Right cardiac atrium (tissue), 5 donors: ENCODE measurements at regions not wholly inside any gene's neighbourhood (a gene's known extent, or its start where the extent isn't known, plus 50 kb on each side); places are given as distances from the start of the nearest gene placed in this dataset.
"Not testable (repeated sequence)": the region's sequence is repeated elsewhere in the genome, so short reads cannot be mapped to it uniquely, and the experiment has no call there.

Source experiments
- ATAC-seq, 2 donors: fragments of 200-7000 bp; cut with Tn5 transposase; one replicate each; pipeline versions ENCODE4 v1.8.0 to v1.9.1; 2020; ENCODE audit warnings: moderate library complexity in 2 of 2, mild to moderate bottlenecking in 1 of 2
- DNase-seq, 3 donors: peaks; one replicate each; pipeline ENCODE4 v3.0.0-alpha.2; 2020
- H3K27ac ChIP-seq: one replicate; pipeline ENCODE4 v1.5.1; 2013; ENCODE audit warnings: mild to moderate bottlenecking, low read length, control low read depth, moderate library complexity
- H3K27me3 ChIP-seq: one replicate; pipeline ENCODE4 v1.6.1; 2013; ENCODE audit not compliant: control insufficient read depth, insufficient read depth
- H3K4me1 ChIP-seq: one replicate; pipeline ENCODE4 v1.6.1; 2013; ENCODE audit warnings: low read length; ENCODE audit not compliant: control insufficient read depth, insufficient read depth
- H3K4me3 ChIP-seq: one replicate; pipeline ENCODE4 v1.5.1; 2013; ENCODE audit warnings: low read length, control low read depth
- H3K9me3 ChIP-seq: one replicate; pipeline ENCODE4 v1.6.1; 2013; ENCODE audit warnings: low read length; ENCODE audit not compliant: control insufficient read depth
- WGBS: extraction: QIAGEN DNeasy Blood & Tissue Kit; methylation state at CpG from one replicate; pipeline ENCODE4 v1.1.7; 2013; 5-methylcytosine and 5-hydroxymethylcytosine counted together
- intact Hi-C, 4 donors: fragments of 100-400 bp; cut with DNase I; formaldehyde crosslinking; loops; one replicate each; pipeline versions ENCODE4 v1.11.0 to v1.14.0; 2022 to 2023
- donor health status: healthy with polysubstance abuse.
- donor health status: DM: no; HTN: yes; CAD: no.
- donor health status: DM: no; HTN: no; CAD: no.
- donor health status: DM: no; HTN: yes; CAD: no; lungs with severe emphysema.
- donor health status: DM: yes; HTN: yes; CAD: no.

DNA sequence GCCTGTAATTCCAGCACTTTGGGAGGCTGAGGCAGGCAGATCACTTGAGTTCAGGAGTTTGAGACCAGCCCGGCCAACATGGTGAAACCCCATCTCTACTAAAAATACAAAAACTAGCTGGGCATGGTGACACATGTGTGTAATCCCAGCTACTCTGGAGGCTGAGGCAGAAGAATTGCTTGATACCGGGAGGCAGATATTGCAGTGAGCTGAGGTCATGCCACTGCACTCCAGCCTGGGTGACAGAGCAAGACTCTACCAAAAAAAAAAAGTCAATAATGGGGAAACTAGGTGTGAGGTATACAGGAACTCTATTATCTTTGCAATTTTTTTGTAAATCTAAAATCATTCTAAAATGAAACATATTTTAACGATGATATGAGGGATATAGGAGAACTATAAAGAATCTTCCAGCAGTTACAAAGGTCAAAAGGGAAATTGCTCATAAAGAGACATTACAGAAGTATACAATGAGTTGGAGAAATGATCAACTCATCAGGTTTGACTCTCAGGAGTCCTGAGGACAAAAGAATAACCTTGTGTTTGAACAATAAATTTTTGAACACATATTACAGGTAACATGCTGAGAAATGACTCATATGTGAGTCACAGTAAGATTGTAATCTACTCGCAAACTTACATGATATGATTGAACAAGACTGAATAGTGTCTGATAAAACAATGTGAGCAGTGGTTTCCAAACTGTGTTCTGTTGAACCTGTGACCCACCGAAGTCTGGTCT, 272.6 kb downstream of the FGFR2 start:
- no peaks in the 10 kb centered on the region for H3K27me3 ChIP-seq
- H3K9me3 ChIP-seq = no peaks in the 10 kb centered on the region
- no peak overlapping the region for H3K4me3 ChIP-seq
- WGBS = 84% methylated on average over 5 of the region's 5 CpGs
- ATAC-seq = no peak
- H3K4me1 ChIP-seq = no peaks in the 10 kb centered on the region
- intact Hi-C loops = no loop called here
- H3K27ac ChIP-seq = no peak overlapping the region
- DNase-seq = no peak

DNA sequence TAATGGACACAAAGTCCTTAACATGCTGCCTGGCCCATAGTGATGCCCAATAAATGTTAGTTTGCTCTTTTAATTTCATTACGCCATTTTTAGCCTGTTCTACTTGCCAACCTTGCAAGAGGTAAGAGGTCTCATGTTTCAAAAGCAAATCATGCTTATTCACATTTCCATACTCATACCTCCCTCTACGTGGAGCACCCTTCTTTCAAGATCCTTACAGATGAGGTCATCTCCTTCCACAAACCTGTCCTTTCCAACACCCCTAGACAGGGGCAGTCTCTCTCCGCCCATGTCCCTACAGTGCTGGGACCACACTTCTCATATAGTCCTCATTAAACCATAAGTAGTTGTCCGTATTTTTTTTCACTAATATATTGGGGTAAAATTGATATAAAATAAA, 271.3 kb downstream of the FGFR2 start:
- Histone ChIP-seq H3K4me1 (no peaks in the 10 kb centered on the region), H3K27me3 (no peaks in the 10 kb centered on the region), H3K4me3 (no peak overlapping the region), H3K9me3 (no peaks in the 10 kb centered on the region), H3K27ac (no peak overlapping the region)
- DNase-seq = no peak
- no peak for ATAC-seq
- WGBS = 88% methylated on average over 4 of the region's 4 CpGs
- intact Hi-C loops = no loop called here

DNA sequence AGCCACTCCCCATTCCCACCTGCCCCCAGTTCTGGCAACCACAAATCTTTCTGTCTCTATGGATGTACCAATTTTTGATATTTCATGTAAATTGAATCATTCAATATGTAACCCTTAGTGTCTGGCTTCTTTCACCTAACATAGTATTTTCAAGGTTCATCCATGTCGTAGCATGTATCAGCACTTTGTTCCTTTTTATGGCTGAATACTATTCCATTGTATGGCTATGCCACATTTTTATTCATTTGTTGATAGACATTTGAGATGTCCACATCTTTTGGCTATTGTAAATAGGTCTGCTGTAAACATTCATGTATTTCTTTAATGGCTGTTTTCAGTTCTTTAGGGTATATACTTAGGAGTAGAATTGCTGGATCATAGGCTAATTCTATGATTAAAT, 270.5 kb downstream of the FGFR2 start:
- H3K4me3 ChIP-seq = no peak overlapping the region
- intact Hi-C loops = no loop called here
- no peak overlapping the region for H3K27ac ChIP-seq
- DNase-seq = no peak
- 96% methylated on average over 1 of the region's 1 CpG for WGBS
- no peaks in the 10 kb centered on the region for H3K9me3 ChIP-seq
- H3K27me3 ChIP-seq = no peaks in the 10 kb centered on the region
- no peaks in the 10 kb centered on the region for H3K4me1 ChIP-seq
- no peak for ATAC-seq

DNA sequence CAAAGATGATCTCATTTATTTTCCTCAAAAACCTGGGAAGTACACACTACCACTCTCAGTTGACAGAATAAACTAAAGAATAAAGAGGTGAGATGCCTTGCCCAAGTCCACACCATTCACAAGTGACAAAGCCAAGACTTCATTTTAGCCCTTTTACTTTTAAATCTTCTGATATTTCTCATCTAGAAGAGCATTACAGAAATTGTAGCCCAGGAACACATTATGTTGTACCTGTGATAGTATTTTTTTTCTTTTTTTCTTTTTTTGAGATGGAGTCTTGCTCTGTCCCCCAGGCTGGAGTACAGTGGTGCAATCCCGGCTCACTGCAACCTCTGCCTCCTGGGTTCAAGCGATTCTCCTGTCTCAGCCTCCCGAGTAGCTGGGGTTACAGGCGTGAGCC, 268.6 kb downstream of the FGFR2 start:
- WGBS = 96% methylated on average over 4 of the region's 4 CpGs
- not testable (repeated sequence) for ATAC-seq

DNA sequence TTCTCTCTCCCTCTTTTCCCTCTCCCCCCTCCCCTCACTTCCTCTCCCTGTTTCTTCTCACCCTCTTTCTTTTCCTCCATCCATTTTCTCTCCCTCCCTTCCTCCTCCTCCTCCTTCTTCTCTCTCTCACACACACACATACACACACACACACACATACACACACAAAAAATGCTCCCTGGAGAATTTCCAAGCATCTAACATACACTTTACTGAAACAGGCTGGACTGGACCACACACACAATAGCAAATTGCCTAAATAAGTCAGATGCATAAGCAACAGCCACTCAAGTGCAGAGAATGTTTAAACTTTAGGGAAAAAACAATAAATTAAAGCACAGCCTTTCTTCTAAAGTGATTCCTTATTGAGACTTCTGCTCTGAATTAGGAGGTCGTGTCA, 267.7 kb downstream of the FGFR2 start:
- DNase-seq = no peak
- WGBS = 59% methylated on average over 1 of the region's 1 CpG
- no peaks in the 10 kb centered on the region for H3K27me3 ChIP-seq
- ATAC-seq = no peak
- H3K4me1 ChIP-seq = no peaks in the 10 kb centered on the region
- no peak overlapping the region for H3K27ac ChIP-seq
- H3K9me3 ChIP-seq = no peaks in the 10 kb centered on the region
- intact Hi-C loops = no loop called here
- no peak overlapping the region for H3K4me3 ChIP-seq

More for the DNA sequence above, 268.6 kb downstream of the FGFR2 start:
- H3K9me3 ChIP-seq, intact Hi-C loops, DNase-seq, H3K27ac ChIP-seq, H3K4me3 ChIP-seq, H3K4me1 ChIP-seq, H3K27me3 ChIP-seq: not testable (repeated sequence)

DNA sequence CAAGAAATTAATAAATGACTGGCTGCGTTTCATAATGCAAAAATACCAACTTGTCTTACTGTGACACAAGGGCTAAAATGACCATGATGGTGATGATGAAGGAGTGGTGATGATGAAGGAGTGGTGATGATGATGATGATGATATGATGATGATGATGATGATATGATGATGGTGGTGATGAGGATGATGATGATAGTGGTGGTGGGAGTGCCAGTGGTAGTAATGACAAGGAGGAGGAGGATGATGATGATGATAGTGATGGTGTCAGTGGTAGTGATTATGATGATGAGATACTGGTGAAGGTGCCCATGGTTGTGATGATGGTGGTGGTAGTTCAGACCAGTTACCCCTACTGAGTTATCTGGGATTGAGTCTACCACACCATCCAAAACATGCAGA, 265.9 kb downstream of the FGFR2 start:
- H3K4me1 ChIP-seq = no peaks in the 10 kb centered on the region
- WGBS = 73% methylated on average over 1 of the region's 1 CpG
- no peak for ATAC-seq
- intact Hi-C loops = no loop called here
- no peak overlapping the region for H3K27ac ChIP-seq
- no peaks in the 10 kb centered on the region for H3K9me3 ChIP-seq
- no peaks in the 10 kb centered on the region for H3K27me3 ChIP-seq
- H3K4me3 ChIP-seq = no peak overlapping the region
- no peak for DNase-seq

DNA sequence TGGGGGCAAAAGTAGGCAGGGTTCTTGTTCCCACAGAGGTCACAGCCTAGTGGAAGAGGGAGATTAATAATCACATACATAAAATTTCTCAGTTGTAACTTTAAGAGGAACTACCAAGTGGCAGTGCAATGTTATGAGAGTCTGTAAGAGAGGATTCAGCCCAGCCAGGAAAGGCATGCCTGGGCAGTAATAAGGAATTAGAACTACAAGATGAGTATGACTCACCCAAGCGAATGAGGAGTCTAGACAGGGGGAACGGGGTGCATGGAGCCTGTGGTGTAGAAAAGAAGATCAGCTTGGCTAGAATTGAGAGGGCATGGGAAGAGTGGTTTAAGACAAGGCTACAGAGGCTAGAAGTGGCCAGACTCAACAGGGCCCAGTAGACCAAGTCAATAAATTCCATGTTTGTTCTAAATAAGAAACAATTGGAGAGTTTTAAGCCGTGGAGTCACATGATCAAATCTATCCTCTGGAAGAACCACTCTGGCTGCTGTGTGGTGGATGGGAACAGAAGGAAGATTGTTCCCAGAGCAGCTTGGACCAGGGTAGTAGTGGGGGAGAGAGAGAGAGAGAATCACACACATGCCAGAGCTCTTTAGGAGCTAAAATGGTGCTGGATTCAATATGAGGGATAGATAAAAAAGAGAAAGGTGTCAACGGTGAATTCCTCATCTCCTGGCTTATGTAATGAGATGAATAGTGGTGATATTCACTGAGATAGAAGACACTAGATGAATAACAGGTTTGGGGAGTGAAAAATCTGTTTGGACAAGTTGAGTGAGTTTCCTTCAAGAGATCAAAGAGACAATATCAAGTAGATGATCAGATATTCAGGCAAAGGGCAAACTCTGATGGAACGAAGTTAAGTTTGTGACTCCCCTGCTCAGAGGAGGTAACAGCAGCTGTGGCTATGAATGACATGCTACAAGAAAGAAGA, 265.1 kb downstream of the FGFR2 start:
- 80% methylated on average over 5 of the region's 5 CpGs for WGBS
- no peak for ATAC-seq
- DNase-seq = no peak
- intact Hi-C loops = no loop called here
- Histone ChIP-seq H3K27ac (no peak overlapping the region), H3K27me3 (no peaks in the 10 kb centered on the region), H3K9me3 (no peaks in the 10 kb centered on the region), H3K4me1 (no peaks in the 10 kb centered on the region), H3K4me3 (no peak overlapping the region)

DNA sequence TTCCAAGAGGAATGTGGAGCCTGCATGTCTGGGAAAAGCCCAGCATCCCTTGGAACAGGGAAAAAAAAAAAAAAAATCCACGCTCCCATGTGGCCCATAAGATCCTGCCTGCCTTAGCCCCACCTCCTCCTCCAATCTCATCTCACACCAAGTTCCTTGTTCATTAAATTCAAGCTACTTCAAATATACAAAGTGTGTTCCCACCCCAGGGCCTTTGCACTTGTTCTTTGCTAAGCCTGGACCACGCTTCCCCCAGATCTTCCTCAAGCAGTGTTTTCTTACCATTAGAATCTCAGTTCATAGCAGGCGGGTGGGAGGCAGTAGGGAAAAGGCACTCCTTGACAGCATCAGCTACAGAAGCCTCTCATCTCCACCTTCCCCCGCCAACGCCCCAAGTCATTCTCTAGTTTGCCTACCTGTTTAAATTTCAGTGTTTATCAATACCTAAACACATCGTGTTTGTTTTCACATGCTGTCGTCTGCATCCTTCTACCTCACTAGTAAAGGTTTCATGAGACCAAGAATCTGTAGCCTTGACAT, 262.8 kb downstream of the FGFR2 start:
- no peak for ATAC-seq

DNA sequence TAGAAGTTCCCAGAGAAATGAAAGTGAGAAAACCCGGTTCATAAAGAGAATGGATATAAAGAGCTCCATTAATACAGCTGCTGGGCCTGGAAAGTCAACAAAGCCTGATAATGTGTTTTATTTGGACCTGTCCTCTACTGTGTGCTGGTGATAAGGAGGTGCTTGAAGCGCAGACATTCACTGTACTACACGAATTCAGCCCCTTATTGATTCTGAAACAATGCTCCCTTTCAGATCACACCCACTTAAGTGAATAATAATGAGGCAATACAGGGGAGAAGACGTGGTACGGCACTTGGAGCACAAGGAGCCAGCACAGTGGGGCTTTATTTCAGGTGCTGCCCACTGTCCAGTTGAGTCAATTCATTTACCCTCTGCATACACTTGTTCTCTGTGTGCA, 260.8 kb downstream of the FGFR2 start:
- H3K9me3 ChIP-seq = no peaks in the 10 kb centered on the region
- no peak overlapping the region for H3K4me3 ChIP-seq
- no peaks in the 10 kb centered on the region for H3K27me3 ChIP-seq
- no peaks in the 10 kb centered on the region for H3K4me1 ChIP-seq
- 17% methylated on average over 5 of the region's 5 CpGs for WGBS
- DNase-seq (no peak), ATAC-seq (peak; percentile 50 to 78)
- intact Hi-C loops = no loop called here
- peak overlapping the region; percentile 5 for H3K27ac ChIP-seq

More for the DNA sequence above, 262.8 kb downstream of the FGFR2 start:
- no peak overlapping the region for H3K4me3 ChIP-seq
- H3K27me3 ChIP-seq = no peaks in the 10 kb centered on the region
- 91% methylated on average over 7 of the region's 7 CpGs for WGBS
- intact Hi-C loops = no loop called here
- no peak for DNase-seq
- no peaks in the 10 kb centered on the region for H3K9me3 ChIP-seq
- no peak overlapping the region for H3K27ac ChIP-seq
- H3K4me1 ChIP-seq = no peaks in the 10 kb centered on the region

DNA sequence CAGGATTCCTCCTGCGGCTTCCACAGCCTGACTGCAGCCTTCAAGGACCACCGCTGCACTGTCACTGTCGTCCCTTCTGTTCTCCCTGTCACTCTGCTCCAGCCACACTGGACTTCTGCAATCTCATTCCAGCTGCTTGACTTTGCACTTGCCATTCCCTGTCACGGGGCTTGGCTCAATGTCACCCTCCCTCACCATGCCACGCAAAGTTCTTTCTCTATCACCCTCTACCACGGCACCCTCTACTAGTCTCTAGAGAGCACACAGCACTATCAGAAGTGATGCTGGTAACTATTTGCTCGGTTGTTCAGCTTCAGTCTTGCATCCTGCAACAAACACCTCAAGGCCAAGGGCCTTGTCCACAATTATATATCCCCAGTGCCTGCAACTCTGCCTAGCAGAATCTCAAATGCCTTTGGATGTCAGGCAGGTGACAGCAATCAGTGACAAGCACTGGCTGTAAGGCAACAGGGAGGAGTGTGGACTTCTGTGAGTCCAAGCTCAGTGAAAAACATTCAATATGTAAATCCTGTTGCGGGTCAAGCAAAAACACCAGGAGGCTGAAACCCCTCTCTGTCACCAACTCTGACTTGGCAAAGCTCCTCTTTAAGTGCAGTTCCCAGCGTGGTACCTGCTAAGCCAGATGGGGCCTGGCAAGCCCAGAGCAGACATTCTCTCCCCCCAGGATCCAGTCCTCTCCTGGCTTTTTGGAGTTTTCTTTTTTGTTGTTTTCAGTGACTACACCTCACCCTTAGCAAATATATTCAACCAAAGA, 259.9 kb downstream of the FGFR2 start:
- Histone ChIP-seq H3K9me3 (no peaks in the 10 kb centered on the region), H3K4me1 (no peaks in the 10 kb centered on the region), H3K27me3 (no peaks in the 10 kb centered on the region), H3K4me3 (no peak overlapping the region), H3K27ac (peak overlapping the region; percentile 51)
- intact Hi-C loops = no loop called here
- 71% methylated on average over 9 of the region's 9 CpGs for WGBS
- ATAC-seq (peak; percentile 49 to 81), DNase-seq (peak in 1 of 3 donors; percentile 39)
